Right atrium auricular region (tissue), 2 donors: ENCODE measurements at regions not wholly inside any gene's neighbourhood (a gene's known extent, or its start where the extent isn't known, plus 50 kb on each side); places are given as distances from the start of the nearest gene placed in this dataset.

Experiments used
- DNase-seq: peaks from one replicate; pipeline ENCODE4 v3.0.0-alpha.2; 2019; ENCODE audit warnings: low spot score
- H3K27ac ChIP-seq, 2 donors: fragments of 200-600 bp; sonication (generic); 1 replicate in 1 of 2; 2 replicates in 1 of 2; pipeline ENCODE4 v1.5.1; 2016 to 2019
- H3K27me3 ChIP-seq, 2 donors: fragments of 200-600 bp; sonication (generic); one replicate each; pipeline versions ENCODE4 v1.5.1 to v1.6.0; 2017 to 2019
- H3K36me3 ChIP-seq: fragments of 200-600 bp; sonication (generic); one replicate; pipeline ENCODE4 v1.5.1; 2016
- H3K4me1 ChIP-seq, 2 donors: fragments of 200-600 bp; sonication (generic); one replicate each; pipeline versions ENCODE4 v1.5.1 to v1.6.0; 2017 to 2019
- H3K4me3 ChIP-seq, 2 donors: fragments of 200-600 bp; sonication (generic); 1 replicate in 1 of 2; 2 replicates in 1 of 2; pipeline ENCODE4 v1.5.1; 2017 to 2019; ENCODE audit warnings: mild to moderate bottlenecking in 1 of 2, moderate library complexity in 1 of 2
- H3K9me3 ChIP-seq, 2 donors: fragments of 200-600 bp; sonication (generic); one replicate each; pipeline ENCODE4 v1.5.1; 2019
- CTCF ChIP-seq, 2 donors: fragments of 200-600 bp; sonication (generic); IDR thresholded peaks; one replicate each; pipeline ENCODE4 v1.5.1; 2019; ENCODE audit warnings: antibody characterized with exemption in 2 of 2

DNA sequence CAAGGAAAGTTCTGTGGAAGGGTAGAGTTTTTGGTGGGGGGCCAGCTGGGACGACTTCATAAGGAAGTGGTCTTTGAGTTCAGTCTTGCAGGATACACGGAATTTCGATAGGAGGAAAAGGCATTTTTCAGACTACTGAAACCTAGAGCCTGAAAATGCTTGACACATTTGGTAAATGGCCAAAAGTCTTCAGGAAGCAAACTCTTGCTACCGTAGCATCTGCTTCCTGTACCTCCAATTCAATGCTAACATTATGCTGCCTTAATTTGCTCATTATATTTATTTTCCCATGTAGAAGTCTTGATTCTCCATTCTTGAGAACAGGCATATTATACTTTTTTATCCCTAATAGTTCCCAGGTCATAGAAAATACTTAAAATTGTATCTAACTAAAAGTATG, 129.3 kb upstream of the MED13 start:
- Histone ChIP-seq H3K27ac (no peak overlapping the region), H3K4me3 (no peak overlapping the region), H3K4me1 (no peaks in the 10 kb centered on the region), H3K27me3 (no peaks in the 10 kb centered on the region), H3K36me3 (no peaks in the 10 kb centered on the region), H3K9me3 (no peaks in the 10 kb centered on the region)
- DNase-seq, result no peak
- no peak for TF ChIP-seq CTCF (IDR thresholded peaks at IDR 0.05)

DNA sequence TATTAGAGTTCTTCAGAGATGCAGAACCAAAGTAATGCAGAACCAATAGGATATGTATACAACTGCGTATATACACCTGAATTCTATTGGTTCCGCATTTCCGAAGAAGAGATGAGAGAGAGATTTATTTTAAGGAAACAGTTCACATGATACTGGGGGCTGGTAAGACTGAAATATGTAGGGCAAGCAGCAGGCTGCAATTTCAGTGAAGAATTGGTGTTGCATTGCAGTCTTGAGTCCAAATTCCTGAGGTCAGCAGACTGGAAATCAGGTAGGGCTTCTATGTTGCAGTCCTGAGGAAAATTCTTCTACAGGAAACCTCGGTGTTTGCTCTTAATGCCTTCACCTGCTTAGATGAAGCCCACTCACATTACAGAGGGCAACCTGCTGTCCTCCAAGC, 128.2 kb upstream of the MED13 start:
- DNase-seq, result no peak
- no peak for TF ChIP-seq CTCF (IDR thresholded peaks at IDR 0.05)
- Histone ChIP-seq H3K36me3 (no peaks in the 10 kb centered on the region), H3K27ac (no peak overlapping the region), H3K4me1 (no peaks in the 10 kb centered on the region), H3K9me3 (no peaks in the 10 kb centered on the region), H3K4me3 (no peak overlapping the region), H3K27me3 (no peaks in the 10 kb centered on the region)

DNA sequence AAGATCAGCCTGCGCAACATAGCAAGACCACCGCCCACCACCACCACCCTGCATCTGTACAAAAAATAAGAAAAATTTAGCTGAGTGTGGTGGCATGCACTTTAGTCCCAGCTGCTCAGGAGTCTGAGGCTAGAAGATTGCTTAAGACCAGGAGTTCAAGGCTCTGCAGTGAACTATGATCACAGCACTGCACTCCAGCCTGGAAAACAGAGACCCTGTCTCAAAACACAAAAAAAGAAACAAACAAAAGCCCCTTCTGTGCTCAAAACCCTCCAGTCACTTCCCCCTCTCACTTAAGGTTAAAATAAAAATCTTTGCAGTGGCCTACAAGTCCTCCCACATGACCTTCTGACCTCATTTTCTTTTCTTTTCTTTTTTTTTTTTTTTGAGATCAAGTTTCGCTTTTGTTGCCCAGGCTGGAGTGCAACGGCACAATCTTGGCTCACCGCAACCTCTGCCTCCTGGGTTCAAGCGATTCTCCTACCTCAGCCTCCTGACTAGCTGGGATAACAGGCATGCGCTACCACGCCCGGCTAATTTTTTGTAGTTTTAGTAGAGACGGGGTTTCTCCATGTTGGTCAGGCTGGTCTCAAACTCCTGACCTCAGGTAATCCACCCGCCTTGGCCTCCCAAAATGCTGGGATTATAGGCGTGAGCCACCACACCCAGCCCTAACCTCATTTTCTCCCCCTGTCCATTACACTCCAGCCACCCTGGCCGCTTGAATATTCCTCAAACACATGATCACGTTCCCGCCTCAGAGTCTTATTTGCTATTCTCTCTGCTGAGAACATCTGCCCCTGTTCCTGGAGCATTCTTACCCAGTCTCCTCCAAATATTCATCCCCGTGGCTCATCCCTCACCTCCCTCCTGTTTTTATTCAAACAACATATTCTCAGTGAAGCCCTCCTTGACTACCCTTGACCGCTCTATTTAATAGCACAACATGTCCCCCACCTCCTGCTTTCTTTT, 126.6 kb upstream of the MED13 start:
- Histone ChIP-seq H3K4me3 (no peak overlapping the region), H3K27ac (no peak overlapping the region), H3K27me3 (no peaks in the 10 kb centered on the region), H3K4me1 (no peaks in the 10 kb centered on the region), H3K36me3 (no peaks in the 10 kb centered on the region), H3K9me3 (no peaks in the 10 kb centered on the region)
- TF ChIP-seq CTCF (IDR thresholded peaks at IDR 0.05), result no peak
- no peak for DNase-seq

- Histone ChIP-seq H3K9me3 (no peaks in the 10 kb centered on the region), H3K4me3 (no peak overlapping the region), H3K27me3 (no peaks in the 10 kb centered on the region), H3K27ac (no peak overlapping the region), H3K4me1 (no peaks in the 10 kb centered on the region), H3K36me3 (no peaks in the 10 kb centered on the region)
- no peak for TF ChIP-seq CTCF (IDR thresholded peaks at IDR 0.05)
- DNase-seq, result no peak
These were observed 124.3 kb upstream of the MED13 start for GRCh38 chr17:62189377-62189776.

GRCh38 chr17:62188713-62189112, 123.6 kb upstream of the MED13 start:
- TF ChIP-seq CTCF (IDR thresholded peaks at IDR 0.05), result no peak
- Histone ChIP-seq H3K4me1 (no peaks in the 10 kb centered on the region), H3K36me3 (no peaks in the 10 kb centered on the region), H3K4me3 (no peak overlapping the region), H3K27me3 (no peaks in the 10 kb centered on the region), H3K27ac (no peak overlapping the region), H3K9me3 (no peaks in the 10 kb centered on the region)
- DNase-seq, result no peak
